Right forelimb (tissue), 1 donor: ENCODE measurements at regions not wholly inside any gene's neighbourhood (a gene's known extent, or its start where the extent isn't known, plus 50 kb on each side); places are given as distances from the start of the nearest gene placed in this dataset.

Experiments
- DNase-seq: peaks from one replicate; pipeline ENCODE4 v3.0.0-alpha.2; 2018

GRCh38 chr21:24988941-24989340 lies 618.3 kb downstream of the MRPL39 start:
- DNase-seq: no peak

GRCh38 chr21:24976238-24976637 lies 631.0 kb downstream of the MRPL39 start:
- DNase-seq: no peak

GRCh38 chr21:24969068-24969467 lies 638.2 kb downstream of the MRPL39 start:
- DNase-seq: no peak

GRCh38 chr21:24955275-24955961 lies 651.9 kb downstream of the MRPL39 start:
- no peak for DNase-seq

- no peak for DNase-seq
Measured at GRCh38 chr21:24948186-24948585, 659.1 kb downstream of the MRPL39 start.

- no peak for DNase-seq
Measured at GRCh38 chr21:24945910-24946309, 661.4 kb downstream of the MRPL39 start.

- DNase-seq: peak; percentile 46
Measured at GRCh38 chr21:24941316-24942185, 665.7 kb downstream of the MRPL39 start.

- no peak for DNase-seq
Measured at GRCh38 chr21:24939291-24939690, 668.0 kb downstream of the MRPL39 start.

- DNase-seq: no peak
Measured at GRCh38 chr21:24938573-24938972, 668.7 kb downstream of the MRPL39 start.

- DNase-seq: no peak
Measured at GRCh38 chr21:24935991-24936390, 671.3 kb downstream of the MRPL39 start.

- no peak for DNase-seq
Measured at GRCh38 chr21:24910591-24910990, 696.7 kb downstream of the MRPL39 start.

- no peak for DNase-seq
Measured at GRCh38 chr21:24903994-24904635, 703.2 kb downstream of the MRPL39 start.

GRCh38 chr21:24899138-24899537 lies 708.1 kb downstream of the MRPL39 start:
- no peak for DNase-seq

- no peak for DNase-seq
Measured at GRCh38 chr21:24897883-24898282, 709.4 kb downstream of the MRPL39 start.

GRCh38 chr21:24896735-24897124 lies 710.6 kb downstream of the MRPL39 start:
- no peak for DNase-seq

GRCh38 chr21:24895885-24896734 lies 711.2 kb downstream of the MRPL39 start:
- DNase-seq: no peak

- no peak for DNase-seq
Measured at GRCh38 chr21:24894324-24894723, 713.0 kb downstream of the MRPL39 start.

- no peak for DNase-seq
Measured at GRCh38 chr21:24890021-24890420, 717.3 kb downstream of the MRPL39 start.

- DNase-seq: no peak
Measured at GRCh38 chr21:24881506-24881905, 725.8 kb downstream of the MRPL39 start.

GRCh38 chr21:24870633-24871032 lies 736.6 kb downstream of the MRPL39 start:
- DNase-seq: no peak

- no peak for DNase-seq
Measured at GRCh38 chr21:24869862-24870261, 737.4 kb downstream of the MRPL39 start.

- no peak for DNase-seq
Measured at GRCh38 chr21:24868117-24868516, 739.2 kb downstream of the MRPL39 start.

GRCh38 chr21:24861471-24861870 lies 745.8 kb downstream of the MRPL39 start:
- DNase-seq: no peak
